Endothelial cell of umbilical vein (primary cell): ENCODE measurements at regions not wholly inside any gene's neighbourhood (a gene's known extent, or its start where the extent isn't known, plus 50 kb on each side); places are given as distances from the start of the nearest gene placed in this dataset.

ENCODE experiments used
- BruUV-seq: library from RNA; stranded (reverse); fragments of 400-500 nt; replicated peaks from 2 replicates; lab custom pipeline; 2021; lab: Mats Ljungman, UMichigan
- CTCF ChIA-PET: fragments of 300-600, 350-600 bp; sonication (Branson Sonifier 250); formaldehyde crosslinking; loops from one replicate; lab custom pipeline; 2021; ENCODE audit warnings: antibody characterized with exemption, inconsistent platforms; lab: Charles Lee
- POLR2A ChIA-PET: fragments of 300-600, 350-600 bp; sonication (Branson Sonifier 250); formaldehyde crosslinking; loops from one replicate; lab custom pipeline; 2021; ENCODE audit warnings: antibody characterized with exemption, inconsistent platforms; lab: Charles Lee
- DNase-seq: peaks from one replicate; pipeline ENCODE4 v3.0.0-alpha.2; 2011; ENCODE audit warnings: low read depth, low spot score
- FAIRE-seq: peaks from 2 replicates; lab custom pipeline; 2011; peaks lifted over from hg19 to GRCh38; lab: Jason Lieb, UNC
- H2AFZ ChIP-seq: 2 replicates; pipeline ENCODE4 v1.6.0; 2012; ENCODE audit warnings: low read depth, low read length, control low read depth, inconsistent platforms
- H3K27ac ChIP-seq: 2 replicates; pipeline ENCODE4 v1.5.1; 2011; ENCODE audit warnings: low read depth, mild to moderate bottlenecking, control low read depth, low read length, moderate library complexity; ENCODE audit not compliant: insufficient read depth
- H3K27me3 ChIP-seq, 2 experiments: 2 replicates each; pipeline versions ENCODE4 v1.6.0 to v1.6.1; 2011; ENCODE audit warnings: low read length in 2 of 2, mixed read lengths in 1 of 2; ENCODE audit not compliant: control insufficient read depth in 2 of 2, insufficient read depth in 2 of 2
- H3K36me3 ChIP-seq, 2 experiments: 2 replicates in 1 of 2; 3 replicates in 1 of 2; pipeline ENCODE4 v1.5.1; 2011; ENCODE audit warnings: low read length in 2 of 2, mild to moderate bottlenecking in 1 of 2, moderate library complexity in 1 of 2; ENCODE audit not compliant: control insufficient read depth in 2 of 2, insufficient read depth in 2 of 2; ENCODE audit errors: extremely low read depth in 1 of 2
- H3K4me1 ChIP-seq: 3 replicates; pipeline ENCODE4 v1.5.1; 2011; ENCODE audit warnings: mild to moderate bottlenecking, low read length; ENCODE audit not compliant: control insufficient read depth, insufficient read depth; ENCODE audit errors: extremely low read depth
- H3K4me2 ChIP-seq: 2 replicates; pipeline ENCODE4 v1.6.1; 2011; ENCODE audit warnings: low read length, control low read depth, mixed read lengths; ENCODE audit not compliant: insufficient read depth
- H3K4me3 ChIP-seq, 3 experiments: fragments of 200-600 bp in 1 of 3; sonication (generic), shearing (Covaris generic) in 1 of 3; replicated peaks in 1 of 3; 2 replicates each; pipeline ENCODE4 v1.5.1; 2011 to 2016; ENCODE audit warnings: control low read depth in 3 of 3, low read length in 3 of 3, mild to moderate bottlenecking in 2 of 3, inconsistent platforms in 1 of 3, low read depth in 1 of 3, moderate library complexity in 1 of 3; ENCODE audit not compliant: insufficient read depth in 1 of 3
- H3K79me2 ChIP-seq: 2 replicates; pipeline ENCODE4 v1.6.0; 2012; ENCODE audit warnings: low read length, inconsistent platforms; ENCODE audit not compliant: control insufficient read depth, insufficient read depth
- H3K9ac ChIP-seq: replicated peaks from 2 replicates; pipeline ENCODE3; 2011; ENCODE audit warnings: low read length, control low read depth; ENCODE audit not compliant: insufficient read depth; ENCODE audit errors: extremely low read depth
- H3K9me1 ChIP-seq: replicated peaks from 3 replicates; pipeline ENCODE4 v1.6.0; 2011; ENCODE audit warnings: mild to moderate bottlenecking, low read length; ENCODE audit not compliant: control insufficient read depth, insufficient read depth; ENCODE audit errors: extremely low read depth
- H3K9me3 ChIP-seq: replicated peaks from 2 replicates; pipeline ENCODE4 v1.5.1; 2012; ENCODE audit warnings: low read length, inconsistent platforms; ENCODE audit not compliant: control insufficient read depth, insufficient read depth
- H4K20me1 ChIP-seq: replicated peaks from 2 replicates; pipeline ENCODE3; 2011; ENCODE audit warnings: mild to moderate bottlenecking, low read length; ENCODE audit not compliant: control insufficient read depth, insufficient read depth; ENCODE audit errors: extremely low read depth
- CTCF ChIP-seq, 2 donors: IDR thresholded peaks; 1 replicate in 1 of 2; 2 replicates in 1 of 2; pipeline ENCODE4 v1.5.1; 2011; ENCODE audit warnings: low read length in 2 of 2, mild to moderate bottlenecking in 2 of 2, moderate library complexity in 2 of 2, control low read depth in 1 of 2, inconsistent platforms in 1 of 2, low read depth in 1 of 2; ENCODE audit not compliant: insufficient read depth in 1 of 2; ENCODE audit errors: extremely low read depth in 1 of 2
- EZH2 ChIP-seq: IDR thresholded peaks from 2 replicates; pipeline ENCODE4 v1.6.1; 2012; ENCODE audit warnings: borderline replicate concordance, low read depth, mild to moderate bottlenecking, moderate library complexity, low read length, inconsistent platforms; ENCODE audit not compliant: severe bottlenecking
- FOS ChIP-seq: IDR thresholded peaks from 2 replicates; pipeline ENCODE4 v1.6.1; 2011; ENCODE audit warnings: mild to moderate bottlenecking, low read length, moderate library complexity, borderline replicate concordance; ENCODE audit not compliant: insufficient read depth
- GATA2 ChIP-seq: IDR thresholded peaks from 2 replicates; pipeline ENCODE4 v1.7.0; 2011; ENCODE audit warnings: low read depth, mild to moderate bottlenecking, moderate library complexity, mixed read lengths, low read length; ENCODE audit not compliant: insufficient read length, insufficient read depth
- JUN ChIP-seq: IDR thresholded peaks from 2 replicates; pipeline ENCODE4 v1.6.1; 2011; ENCODE audit warnings: borderline replicate concordance, low read depth; ENCODE audit not compliant: insufficient read length, insufficient read depth
- MAX ChIP-seq: IDR thresholded peaks from 2 replicates; pipeline ENCODE4 v1.6.1; 2011; ENCODE audit not compliant: insufficient read depth, insufficient read length
- MYC ChIP-seq: IDR thresholded peaks from one replicate; pipeline ENCODE4 v1.6.1; 2011; ENCODE audit warnings: mild to moderate bottlenecking, low read depth, low read length
- POLR2A ChIP-seq: IDR thresholded peaks from 2 replicates; pipeline ENCODE4 v1.6.1; 2012; ENCODE audit warnings: low read depth, mild to moderate bottlenecking, control low read depth, low read length
- POLR2AphosphoS5 ChIP-seq: IDR thresholded peaks from 2 replicates; pipeline ENCODE4 v1.6.1; 2012; ENCODE audit warnings: low read depth, mild to moderate bottlenecking, control low read depth, low read length, moderate library complexity; ENCODE audit not compliant: insufficient read depth
- dilution Hi-C: fragments of 300-500 bp; cut with MboI; formaldehyde crosslinking; loops from one replicate; pipeline ENCODE4 v1.15.0; 2019; ENCODE audit warnings: low sequenced_read_pairs; ENCODE audit not compliant: extremely low pct_ligation_motif_present
- intact Hi-C: fragments of 100-400 bp; cut with micrococcal nuclease; formaldehyde crosslinking; loops from one replicate; pipeline ENCODE4 v1.10.0; 2022

- no peaks in the 10 kb centered on the region for H3K27me3 ChIP-seq
- no peaks in the 10 kb centered on the region for H3K36me3 ChIP-seq
- intact Hi-C loops (no loop called here), dilution Hi-C loops (no loop called here)
- FAIRE-seq, result peak; percentile 75
- peak; percentile 69 for DNase-seq
- H3K9ac ChIP-seq, result no peak overlapping the region
- peaks cover 2% of the 10 kb centered on the region for H3K4me1 ChIP-seq
- H3K27ac ChIP-seq, result peak overlapping the region; percentile 50
- H2AFZ ChIP-seq, result no peak overlapping the region
- H3K4me3 ChIP-seq, result no peak overlapping the region
- TF ChIP-seq GATA2 (peak; percentile 63), FOS (no peak), JUN (peak; percentile 83), POLR2A (no peak)
- H3K79me2 ChIP-seq, result no peaks in the 10 kb centered on the region
- no peaks in the 10 kb centered on the region for H3K9me1 ChIP-seq
- H3K4me2 ChIP-seq, result peak overlapping the region; percentile 78
- no TSS peak for BruUV-seq
- CTCF ChIA-PET, result interaction anchor here (0.9 to 1.2 kb wide), 3 partner anchors 38 to 289 kb away, joined by 3 to 6 read pairs (median 4); no protein-coding TSS in a partner anchor
- POLR2A ChIA-PET, result no interaction called here
- no peaks in the 10 kb centered on the region for H4K20me1 ChIP-seq
- no peaks in the 10 kb centered on the region for H3K9me3 ChIP-seq
Measured at GRCh38 chr2:181393472-181393871, 63.7 kb upstream of the ITGA4 start.

GRCh38 chr2:181394741-181395437, 62.3 kb upstream of the ITGA4 start:
- no peak overlapping the region for H3K27ac ChIP-seq
- CTCF ChIA-PET, result interaction anchor here (0.8 to 1.3 kb wide), 3 partner anchors 14 to 290 kb away, joined by 3 to 4 read pairs (median 3); no protein-coding TSS in a partner anchor
- H3K9me3 ChIP-seq, result no peaks in the 10 kb centered on the region
- no peak overlapping the region for H3K4me2 ChIP-seq
- intact Hi-C loops (no loop called here), dilution Hi-C loops (no loop called here)
- H3K27me3 ChIP-seq, result no peaks in the 10 kb centered on the region
- peaks cover 2% of the 10 kb centered on the region for H3K4me1 ChIP-seq
- H3K36me3 ChIP-seq, result no peaks in the 10 kb centered on the region
- POLR2A ChIA-PET, result no interaction called here
- no peak for TF ChIP-seq EZH2
- no peak for TF ChIP-seq POLR2A
- no peak for TF ChIP-seq JUN
- TF ChIP-seq MYC, result no peak
- no peak for TF ChIP-seq GATA2
- no peak for TF ChIP-seq FOS
- no peak for TF ChIP-seq POLR2AphosphoS5
- no peak for TF ChIP-seq CTCF (IDR thresholded peaks at IDR 0.05; ENCODE audit: extremely low read depth in 1 of 2, insufficient read depth in 1 of 2, low read depth in 1 of 2, low read length in 2 of 2)
- no peak for TF ChIP-seq MAX
- no peak overlapping the region for H3K4me3 ChIP-seq
- no peaks in the 10 kb centered on the region for H4K20me1 ChIP-seq
- DNase-seq, result no peak
- H2AFZ ChIP-seq, result no peak overlapping the region
- no peaks in the 10 kb centered on the region for H3K79me2 ChIP-seq
- no peak overlapping the region for H3K9ac ChIP-seq
- H3K9me1 ChIP-seq, result no peaks in the 10 kb centered on the region
- no peak for FAIRE-seq
- BruUV-seq, result no TSS peak
